PC-3 (cell line): ENCODE measurements at regions not wholly inside any gene's neighbourhood (a gene's known extent, or its start where the extent isn't known, plus 50 kb on each side); places are given as distances from the start of the nearest gene placed in this dataset.

Source experiments
- ATAC-seq: fragments of 200-7000 bp; cut with Tn5 transposase; 2 replicates; pipeline ENCODE4 v1.9.1; 2020; ENCODE audit warnings: mild to moderate bottlenecking, moderate library complexity
- BruUV-seq: library from RNA; stranded (reverse); fragments of 400-500 nt; replicated peaks from 2 replicates; lab custom pipeline; 2021; lab: Mats Ljungman, UMichigan
- CTCF ChIA-PET: fragments of 300-600 bp; sonication (Branson Sonifier 250); formaldehyde crosslinking; loops from one replicate; lab custom pipeline; 2022; ENCODE audit warnings: antibody characterized with exemption; lab: Charles Lee
- POLR2A ChIA-PET: fragments of 300-600 bp; sonication (Branson Sonifier 250); formaldehyde crosslinking; loops from one replicate; lab custom pipeline; 2022; ENCODE audit warnings: antibody characterized with exemption; ENCODE audit not compliant: unreplicated experiment; lab: Charles Lee
- DNase-seq: peaks from one replicate; pipeline ENCODE4 v3.0.0-alpha.2; 2015
- H2AFZ ChIP-seq: fragments of 300-600 bp; sonication (generic); 2 replicates; pipeline ENCODE4 v1.6.0; 2016; ENCODE audit warnings: antibody characterized with exemption, low read length
- H3F3A ChIP-seq: fragments of 300-600 bp; sonication (generic); one replicate; pipeline ENCODE4 v1.6.0; 2017; ENCODE audit warnings: antibody characterized with exemption, low read length, control low read depth, mild to moderate bottlenecking; ENCODE audit not compliant: unreplicated experiment
- H3K27ac ChIP-seq: fragments of 300-600 bp; sonication (generic); 2 replicates; pipeline ENCODE4 v1.5.1; 2016; ENCODE audit warnings: mild to moderate bottlenecking, low read length
- H3K27me3 ChIP-seq: fragments of 300-600 bp; sonication (generic); 2 replicates; pipeline ENCODE4 v1.6.1; 2016; ENCODE audit warnings: low read length, mixed read lengths
- H3K36me3 ChIP-seq: fragments of 300-600 bp; sonication (generic); 2 replicates; pipeline ENCODE4 v1.6.1; 2016; ENCODE audit warnings: low read depth, mixed run types, low read length, mixed read lengths
- H3K4me1 ChIP-seq: fragments of 300-600 bp; sonication (generic); 2 replicates; pipeline ENCODE4 v1.5.1; 2016; ENCODE audit warnings: low read length; ENCODE audit not compliant: insufficient read depth
- H3K4me2 ChIP-seq: fragments of 300-600 bp; sonication (generic); 2 replicates; pipeline ENCODE4 v1.6.0; 2016; ENCODE audit warnings: low read length
- H3K4me3 ChIP-seq: fragments of 300-600 bp; sonication (generic); 2 replicates; pipeline ENCODE4 v1.5.1; 2016; ENCODE audit warnings: mild to moderate bottlenecking, low read length, mixed read lengths
- H3K79me2 ChIP-seq: fragments of 300-600 bp; sonication (generic); 2 replicates; pipeline ENCODE4 v1.6.1; 2017; ENCODE audit warnings: low read length, mixed read lengths
- H3K9ac ChIP-seq: fragments of 300-600 bp; sonication (generic); 2 replicates; pipeline ENCODE4 v1.6.0; 2016; ENCODE audit warnings: mild to moderate bottlenecking, low read length
- H3K9me2 ChIP-seq: fragments of 300-600 bp; sonication (generic); replicated peaks from 2 replicates; pipeline ENCODE4 v1.6.1; 2016; ENCODE audit warnings: mixed run types, low read length, mixed read lengths
- H3K9me3 ChIP-seq: fragments of 300-600 bp; sonication (generic); 2 replicates; pipeline ENCODE4 v1.6.1; 2016; ENCODE audit warnings: low read length, mixed read lengths
- H4K20me1 ChIP-seq: fragments of 300-600 bp; sonication (generic); 2 replicates; pipeline ENCODE4 v1.6.1; 2016; ENCODE audit warnings: low read length, mixed read lengths
- CTCF ChIP-seq: fragments of 300-600 bp; sonication (generic); conservative IDR thresholded peaks from 2 replicates; pipeline ENCODE4 v1.5.1; 2017; ENCODE audit warnings: antibody characterized with exemption, low read depth, mild to moderate bottlenecking, low read length
- EZH2 ChIP-seq: fragments of 300-600 bp; sonication (generic); IDR thresholded peaks from one replicate; pipeline ENCODE4 v1.6.1; 2017; ENCODE audit warnings: antibody characterized with exemption, mild to moderate bottlenecking, low read length; ENCODE audit not compliant: unreplicated experiment
- EZH2phosphoT487 ChIP-seq: fragments of 300-600 bp; sonication (generic); IDR thresholded peaks from 2 replicates; pipeline ENCODE4 v1.6.1; 2018; ENCODE audit warnings: mild to moderate bottlenecking, antibody characterized with exemption, low read length, borderline replicate concordance
- intact Hi-C: fragments of 100-400 bp; cut with micrococcal nuclease; formaldehyde crosslinking; loops from 2 replicates; pipeline ENCODE4 v1.9.0; 2023

- Histone ChIP-seq H3K36me3 (no peaks in the 10 kb centered on the region), H3F3A (no peaks in the 10 kb centered on the region), H2AFZ (no peak overlapping the region), H3K79me2 (no peaks in the 10 kb centered on the region), H4K20me1 (no peaks in the 10 kb centered on the region), H3K27me3 (no peaks in the 10 kb centered on the region), H3K4me2 (no peak overlapping the region), H3K27ac (no peak overlapping the region), H3K4me3 (no peak overlapping the region), H3K9ac (no peak overlapping the region), H3K4me1 (peaks cover 4% of the 10 kb centered on the region; the same call in 1 of the 2 replicates), H3K9me3 (no peaks in the 10 kb centered on the region), H3K9me2 (no peaks in the 10 kb centered on the region)
- no TSS peak for BruUV-seq
- no peak for TF ChIP-seq EZH2
- no peak for TF ChIP-seq EZH2phosphoT487
- no peak for TF ChIP-seq CTCF
- intact Hi-C loops, result no loop called here
- POLR2A ChIA-PET, result no interaction called here
- DNase-seq (no peak), ATAC-seq (no peak)
- CTCF ChIA-PET, result no interaction called here
Observed at GRCh38 chr1:10862743-10863335, 66.4 kb upstream of the CASZ1 start.

GRCh38 chr1:10863886-10864285 lies 67.4 kb upstream of the CASZ1 start:
- H3K9me3 ChIP-seq, result no peaks in the 10 kb centered on the region
- DNase-seq (no peak), ATAC-seq (no peak)
- H3K79me2 ChIP-seq, result no peaks in the 10 kb centered on the region
- no peak overlapping the region for H3K9ac ChIP-seq
- no peak overlapping the region for H3K4me3 ChIP-seq
- intact Hi-C loops, result no loop called here
- H2AFZ ChIP-seq, result no peak overlapping the region
- no peaks in the 10 kb centered on the region for H3K9me2 ChIP-seq
- no peak for TF ChIP-seq EZH2phosphoT487
- CTCF ChIA-PET, result no interaction called here
- no TSS peak for BruUV-seq
- H3K4me1 ChIP-seq, result peaks cover 4% of the 10 kb centered on the region; the same call in 1 of the 2 replicates
- POLR2A ChIA-PET, result no interaction called here
- H4K20me1 ChIP-seq, result no peaks in the 10 kb centered on the region
- H3F3A ChIP-seq, result no peaks in the 10 kb centered on the region
- no peak overlapping the region for H3K27ac ChIP-seq
- no peaks in the 10 kb centered on the region for H3K27me3 ChIP-seq
- H3K4me2 ChIP-seq, result no peak overlapping the region
- no peaks in the 10 kb centered on the region for H3K36me3 ChIP-seq

GRCh38 chr1:10864776-10865175 lies 68.3 kb upstream of the CASZ1 start:
- CTCF ChIA-PET, result no interaction called here
- H3K27ac ChIP-seq, result no peak overlapping the region
- no peak overlapping the region for H3K4me2 ChIP-seq
- H2AFZ ChIP-seq, result no peak overlapping the region
- POLR2A ChIA-PET, result no interaction called here
- no peaks in the 10 kb centered on the region for H3F3A ChIP-seq
- no peaks in the 10 kb centered on the region for H3K36me3 ChIP-seq
- DNase-seq (no peak), ATAC-seq (no peak)
- H4K20me1 ChIP-seq, result no peaks in the 10 kb centered on the region
- H3K79me2 ChIP-seq, result no peaks in the 10 kb centered on the region
- H3K9ac ChIP-seq, result no peak overlapping the region
- no TSS peak for BruUV-seq
- H3K4me3 ChIP-seq, result no peak overlapping the region
- H3K9me2 ChIP-seq, result no peaks in the 10 kb centered on the region
- H3K4me1 ChIP-seq, result peaks cover 4% of the 10 kb centered on the region; the same call in 1 of the 2 replicates
- H3K27me3 ChIP-seq, result no peaks in the 10 kb centered on the region
- intact Hi-C loops, result no loop called here
- H3K9me3 ChIP-seq, result no peaks in the 10 kb centered on the region
- TF ChIP-seq EZH2 (no peak), EZH2phosphoT487 (no peak), CTCF (no peak)
